ENCODE measurements at regions not wholly inside any gene's neighbourhood (a gene's known extent, or its start where the extent isn't known, plus 50 kb on each side); places are given as distances from the start of the nearest gene placed in this dataset.

DNA sequence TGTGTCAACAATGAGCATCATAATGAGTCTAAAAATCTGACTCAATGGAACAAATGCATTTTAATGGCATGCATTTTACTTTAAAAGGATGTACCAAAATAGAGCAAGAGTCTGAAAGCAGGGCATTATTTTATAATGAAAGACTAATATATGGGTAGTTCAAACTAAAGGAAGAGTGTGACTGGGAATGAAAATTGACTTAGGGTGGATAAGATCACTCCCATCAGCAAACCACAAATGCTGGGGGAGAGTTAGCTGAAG lies 114.7 kb downstream of the SOX4 start:
- no peak overlapping the region for H3K4me3 Mint-ChIP-seq (ENCODE audit: low read depth, unreplicated experiment)
- H3K27me3 Mint-ChIP-seq (ENCODE audit: unreplicated experiment), result no peaks in the 10 kb centered on the region
- no peaks in the 10 kb centered on the region for H3K4me1 Mint-ChIP-seq (ENCODE audit: low read depth, unreplicated experiment)
- no peaks in the 10 kb centered on the region for H3K36me3 Mint-ChIP-seq (ENCODE audit: insufficient read depth, unreplicated experiment)
- H3K9me3 Mint-ChIP-seq (ENCODE audit: low read depth, unreplicated experiment), result no peaks in the 10 kb centered on the region
- CTCF ChIA-PET, result interaction anchor here (1.2 kb wide), 1 partner anchor 24 kb away, joined by 3 read pairs; no protein-coding TSS in a partner anchor
- H3K27ac Mint-ChIP-seq (ENCODE audit: unreplicated experiment), result no peak overlapping the region
- DNase-seq, result no peak
- no TSS peak for BruUV-seq (replicated peaks)
- TF ChIP-seq, protein P1, sequence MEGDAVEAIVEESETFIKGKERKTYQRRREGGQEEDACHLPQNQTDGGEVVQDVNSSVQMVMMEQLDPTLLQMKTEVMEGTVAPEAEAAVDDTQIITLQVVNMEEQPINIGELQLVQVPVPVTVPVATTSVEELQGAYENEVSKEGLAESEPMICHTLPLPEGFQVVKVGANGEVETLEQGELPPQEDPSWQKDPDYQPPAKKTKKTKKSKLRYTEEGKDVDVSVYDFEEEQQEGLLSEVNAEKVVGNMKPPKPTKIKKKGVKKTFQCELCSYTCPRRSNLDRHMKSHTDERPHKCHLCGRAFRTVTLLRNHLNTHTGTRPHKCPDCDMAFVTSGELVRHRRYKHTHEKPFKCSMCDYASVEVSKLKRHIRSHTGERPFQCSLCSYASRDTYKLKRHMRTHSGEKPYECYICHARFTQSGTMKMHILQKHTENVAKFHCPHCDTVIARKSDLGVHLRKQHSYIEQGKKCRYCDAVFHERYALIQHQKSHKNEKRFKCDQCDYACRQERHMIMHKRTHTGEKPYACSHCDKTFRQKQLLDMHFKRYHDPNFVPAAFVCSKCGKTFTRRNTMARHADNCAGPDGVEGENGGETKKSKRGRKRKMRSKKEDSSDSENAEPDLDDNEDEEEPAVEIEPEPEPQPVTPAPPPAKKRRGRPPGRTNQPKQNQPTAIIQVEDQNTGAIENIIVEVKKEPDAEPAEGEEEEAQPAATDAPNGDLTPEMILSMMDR (IDR thresholded peaks at IDR 0.05; ENCODE audit: unreplicated experiment), result no peak
- intact Hi-C loops (cut with micrococcal nuclease; ENCODE audit: unreplicated experiment), result no loop called here

DNA sequence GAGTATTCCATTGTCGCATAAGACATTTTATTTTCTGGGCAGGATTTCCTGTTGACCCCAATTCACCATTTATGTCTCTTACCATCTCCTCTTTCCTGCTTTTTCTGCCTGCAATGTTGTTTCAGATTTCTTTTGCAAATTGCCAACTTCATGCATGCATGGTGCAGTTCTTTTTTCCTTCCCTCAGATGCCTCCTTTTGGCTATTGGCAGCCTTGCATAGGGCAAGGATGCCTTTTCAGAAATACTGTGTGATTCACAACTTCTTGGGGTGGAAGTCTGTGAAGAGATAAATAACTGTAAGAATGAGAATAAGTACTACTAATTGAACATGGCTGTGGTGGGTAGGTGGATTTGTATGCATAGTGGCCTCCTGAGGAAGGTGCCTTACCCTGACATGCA lies 116.7 kb downstream of the SOX4 start:
- no peak for DNase-seq
- Mint-ChIP-seq H3K4me1 (ENCODE audit: low read depth, unreplicated experiment) (no peaks in the 10 kb centered on the region), H3K27me3 (ENCODE audit: unreplicated experiment) (no peaks in the 10 kb centered on the region), H3K9me3 (ENCODE audit: low read depth, unreplicated experiment) (no peaks in the 10 kb centered on the region), H3K4me3 (ENCODE audit: low read depth, unreplicated experiment) (no peak overlapping the region), H3K27ac (ENCODE audit: unreplicated experiment) (no peak overlapping the region), H3K36me3 (ENCODE audit: insufficient read depth, unreplicated experiment) (no peaks in the 10 kb centered on the region)
- TF ChIP-seq, protein P1 (IDR thresholded peaks at IDR 0.05; ENCODE audit: unreplicated experiment), result no peak
- intact Hi-C loops (cut with micrococcal nuclease; ENCODE audit: unreplicated experiment), result no loop called here
- CTCF ChIA-PET, result no interaction called here
- BruUV-seq (replicated peaks), result no TSS peak

DNA sequence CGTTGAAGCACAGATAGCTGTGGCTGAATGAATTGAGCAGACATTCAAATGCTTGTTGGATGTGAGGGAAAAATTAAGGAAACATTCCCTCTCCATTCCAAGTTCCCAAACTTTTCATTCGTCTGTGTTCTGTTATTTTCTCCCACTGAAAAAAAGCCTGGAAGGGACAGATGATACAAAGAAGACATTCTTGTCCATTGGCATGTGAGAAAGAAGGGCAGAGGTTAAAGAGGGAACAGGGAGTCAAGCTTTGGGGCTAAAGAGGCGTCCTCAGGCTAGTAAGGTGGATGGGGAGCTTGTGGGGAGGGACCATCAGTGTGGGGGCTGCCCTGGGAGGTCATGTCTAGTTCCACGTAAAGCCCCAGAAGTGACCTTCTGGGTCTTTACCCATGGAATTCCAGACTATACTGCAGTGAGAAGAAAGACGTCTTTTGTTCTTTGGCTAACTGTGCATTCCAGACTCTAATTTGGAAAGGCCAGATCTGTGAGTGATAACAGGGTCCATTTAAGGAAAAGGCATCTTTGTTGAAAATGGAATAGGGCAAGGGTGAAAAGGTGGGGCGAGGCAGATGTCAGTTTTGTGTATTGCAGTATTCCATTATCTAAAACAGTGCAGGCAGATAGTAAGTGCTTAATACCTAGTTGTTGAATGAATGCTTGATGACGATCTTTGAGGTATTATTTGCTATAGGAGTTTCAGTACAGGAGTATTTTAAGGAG lies 117.5 kb downstream of the SOX4 start:
- Mint-ChIP-seq H3K4me3 (ENCODE audit: low read depth, unreplicated experiment) (no peak overlapping the region), H3K27ac (ENCODE audit: unreplicated experiment) (no peak overlapping the region), H3K27me3 (ENCODE audit: unreplicated experiment) (no peaks in the 10 kb centered on the region), H3K9me3 (ENCODE audit: low read depth, unreplicated experiment) (no peaks in the 10 kb centered on the region), H3K36me3 (ENCODE audit: insufficient read depth, unreplicated experiment) (no peaks in the 10 kb centered on the region), H3K4me1 (ENCODE audit: low read depth, unreplicated experiment) (no peaks in the 10 kb centered on the region)
- CTCF ChIA-PET, result interaction anchor here (0.5 to 0.6 kb wide), 2 partner anchors 1162 to 1510 kb away, joined by 3 to 9 read pairs; no protein-coding TSS in a partner anchor
- TF ChIP-seq, protein P1 (IDR thresholded peaks at IDR 0.05; ENCODE audit: unreplicated experiment), result no peak
- intact Hi-C loops (cut with micrococcal nuclease; ENCODE audit: unreplicated experiment), result no loop called here
- no peak for DNase-seq
- no TSS peak for BruUV-seq (replicated peaks)

DNA sequence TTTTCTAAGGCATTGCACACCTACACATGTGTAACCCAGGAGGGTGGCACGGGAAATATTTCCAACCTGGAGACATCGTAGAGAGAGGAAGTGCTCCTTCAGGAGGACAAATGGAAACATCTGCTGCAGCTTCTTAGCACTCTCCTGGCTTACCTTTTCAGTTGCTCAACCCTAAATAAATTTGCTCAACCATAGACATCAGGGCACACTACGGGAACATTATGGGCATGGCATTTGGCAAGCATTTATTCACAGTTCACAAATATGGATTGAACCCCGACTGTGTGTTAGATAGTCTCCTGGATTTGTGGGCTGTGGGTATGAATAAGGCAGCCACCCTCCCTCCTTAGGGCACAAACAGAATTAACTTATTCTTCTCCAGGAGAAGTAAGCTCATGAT lies 118.7 kb downstream of the SOX4 start:
- Mint-ChIP-seq H3K27me3 (ENCODE audit: unreplicated experiment) (no peaks in the 10 kb centered on the region), H3K36me3 (ENCODE audit: insufficient read depth, unreplicated experiment) (no peaks in the 10 kb centered on the region), H3K27ac (ENCODE audit: unreplicated experiment) (no peak overlapping the region), H3K9me3 (ENCODE audit: low read depth, unreplicated experiment) (no peaks in the 10 kb centered on the region), H3K4me1 (ENCODE audit: low read depth, unreplicated experiment) (no peaks in the 10 kb centered on the region), H3K4me3 (ENCODE audit: low read depth, unreplicated experiment) (no peak overlapping the region)
- CTCF ChIA-PET, result no interaction called here
- DNase-seq, result no peak
- no TSS peak for BruUV-seq (replicated peaks)
- intact Hi-C loops (cut with micrococcal nuclease; ENCODE audit: unreplicated experiment), result no loop called here
- TF ChIP-seq, protein P1 (IDR thresholded peaks at IDR 0.05; ENCODE audit: unreplicated experiment), result no peak

Data from Calu3 (cell line).